GM21619 (cell line): ENCODE measurements at regions not wholly inside any gene's neighbourhood (a gene's known extent, or its start where the extent isn't known, plus 50 kb on each side); places are given as distances from the start of the nearest gene placed in this dataset.
"Not testable (repeated sequence)": the region's sequence is repeated elsewhere in the genome, so short reads cannot be mapped to it uniquely, and the experiment has no call there.

Experiments
- ATAC-seq: cut with Tn5 transposase; IDR thresholded peaks from one replicate; pipeline ENCODE4 v1.9.1; 2021; ENCODE audit not compliant: unreplicated experiment

DNA sequence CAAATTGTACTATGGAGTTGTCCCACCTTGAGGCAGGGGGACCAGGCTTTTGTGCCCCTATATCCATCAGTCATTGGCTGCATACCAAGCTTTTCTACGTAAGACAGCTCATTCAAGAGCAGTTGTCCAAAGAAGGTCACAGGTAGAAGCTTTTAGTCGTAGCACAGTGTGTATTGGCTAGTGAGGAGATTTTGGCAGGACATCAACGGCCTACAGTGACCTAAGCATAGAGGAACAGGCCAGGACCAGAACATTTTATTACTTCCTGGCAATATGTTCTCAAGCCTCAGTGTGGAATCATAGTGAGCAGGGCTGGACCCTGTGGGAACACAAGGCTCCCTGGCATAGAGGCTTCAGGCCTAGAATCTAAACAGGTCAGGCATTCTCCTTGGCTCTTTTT is 105.4 kb upstream of the ANKRD28 start:
- no peak for ATAC-seq

DNA sequence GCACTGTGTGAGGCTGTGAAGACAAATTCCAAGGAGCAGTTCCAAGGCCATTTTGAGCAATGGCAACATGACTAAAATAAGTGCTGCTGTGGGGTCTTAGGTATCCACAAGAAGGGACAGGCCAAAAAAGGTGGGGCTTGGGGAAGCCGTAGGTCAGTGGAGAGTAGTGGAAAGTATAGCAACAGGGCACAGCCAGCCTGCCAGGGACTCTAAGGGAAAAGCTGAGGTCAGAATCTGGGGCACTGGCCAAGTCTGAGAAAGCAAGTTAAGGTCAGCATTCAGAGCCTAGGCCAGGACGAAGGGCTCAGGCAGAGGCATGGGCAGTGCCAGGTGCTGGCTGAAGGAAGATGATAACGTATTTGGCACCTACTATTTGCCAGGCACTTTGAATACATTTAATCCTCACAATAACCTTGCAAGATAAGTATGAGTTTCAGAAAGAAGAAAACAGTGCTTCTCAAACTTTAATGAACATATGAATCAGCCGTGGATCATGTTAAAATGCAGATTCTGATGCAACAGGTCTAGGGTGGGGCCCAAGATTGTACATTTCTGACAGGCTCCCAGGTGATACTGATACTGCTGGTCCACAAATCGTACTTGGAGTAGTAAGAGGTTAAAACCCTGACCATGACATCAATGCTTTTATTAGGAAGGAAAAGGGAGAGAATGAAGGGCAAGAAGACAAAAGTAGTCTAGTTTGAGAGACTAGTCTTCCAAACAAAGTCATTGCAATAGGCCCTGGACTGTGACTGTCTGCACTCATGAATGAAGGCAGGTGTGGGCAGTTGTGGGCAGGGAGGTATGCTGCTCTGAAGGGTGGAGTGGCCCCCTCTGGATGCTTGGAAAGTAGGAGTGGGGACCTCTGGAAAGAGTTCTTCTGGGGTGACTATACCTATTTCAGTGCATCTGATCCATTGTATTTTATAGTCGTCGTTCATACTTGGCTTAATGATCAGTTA is 106.3 kb upstream of the ANKRD28 start:
- no peak for ATAC-seq

DNA sequence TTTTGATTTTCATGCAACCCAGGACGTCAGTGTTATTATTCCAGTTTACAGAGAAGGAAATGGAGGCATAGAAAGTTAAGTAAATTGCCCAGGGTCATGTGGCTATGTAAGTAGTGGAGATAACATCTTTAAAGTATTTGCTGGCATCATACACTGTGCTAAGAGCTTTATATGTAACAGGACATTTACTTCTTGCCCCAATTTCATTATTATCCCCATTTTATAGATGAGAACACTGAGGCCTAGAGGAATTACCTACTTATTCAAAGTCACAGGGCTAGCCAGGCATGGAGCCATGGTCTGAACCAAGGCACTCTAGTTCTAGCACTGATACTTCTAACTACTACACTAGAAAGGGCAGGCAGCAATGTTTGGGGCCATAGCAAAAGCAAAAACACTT is 107.3 kb upstream of the ANKRD28 start:
- no peak for ATAC-seq

DNA sequence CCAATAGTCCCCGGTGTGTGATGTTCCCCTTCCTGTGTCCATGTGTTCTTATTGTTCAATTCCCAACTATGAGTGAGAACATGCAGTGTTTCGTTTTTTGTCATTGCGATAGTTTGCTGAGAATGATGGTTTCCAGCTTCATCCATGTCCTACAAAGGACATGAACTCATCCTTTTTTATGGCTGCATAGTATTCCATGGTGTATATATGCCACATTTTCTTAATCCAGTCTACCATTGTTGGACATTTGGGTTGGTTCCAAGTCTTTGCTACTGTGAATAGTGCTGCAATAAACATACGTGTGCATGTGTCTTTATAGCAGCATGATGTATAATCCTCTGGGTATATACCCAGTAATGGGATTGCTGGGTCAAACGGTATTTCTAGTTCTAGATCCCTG is 109.6 kb upstream of the ANKRD28 start:
- not testable (repeated sequence) for ATAC-seq

DNA sequence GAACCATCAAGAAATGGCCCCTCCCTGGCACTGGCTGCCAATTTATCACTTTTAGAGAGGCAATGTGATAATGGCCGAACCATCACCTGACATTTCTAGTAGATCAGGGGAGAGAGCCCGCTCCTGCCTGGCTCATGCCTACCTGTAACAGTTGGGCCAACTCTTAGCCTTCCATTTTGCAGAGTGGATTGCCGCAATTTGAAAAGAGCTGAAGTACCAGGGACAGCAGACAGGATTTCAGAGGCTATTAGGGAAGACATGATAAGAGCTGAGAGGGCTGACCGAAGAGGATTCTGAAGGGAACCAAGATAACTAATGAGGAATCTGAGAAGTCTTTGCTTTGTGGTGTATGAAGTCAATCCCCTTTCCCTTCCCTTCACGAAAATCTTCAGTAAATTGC is 121.2 kb upstream of the ANKRD28 start:
- ATAC-seq, result no peak

DNA sequence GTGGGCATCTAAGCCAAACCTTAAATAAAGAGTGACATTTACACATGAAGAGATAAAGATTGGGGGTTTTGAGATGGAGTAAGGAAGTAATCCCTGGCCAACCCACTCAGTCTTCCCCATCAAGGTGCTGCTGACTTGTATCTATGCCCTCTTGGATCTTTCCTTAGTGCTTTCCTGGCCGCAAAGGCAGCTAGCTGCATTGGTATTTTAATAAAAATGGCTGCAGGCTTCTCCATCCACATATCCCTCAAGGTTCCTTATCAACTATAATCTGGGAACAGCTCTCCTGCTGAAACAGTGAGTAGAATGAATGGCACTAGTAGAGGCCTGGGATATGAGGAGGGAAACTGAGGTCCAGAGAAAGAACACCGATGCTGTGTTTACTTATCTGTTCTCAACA is 122.2 kb upstream of the ANKRD28 start:
- no peak for ATAC-seq

DNA sequence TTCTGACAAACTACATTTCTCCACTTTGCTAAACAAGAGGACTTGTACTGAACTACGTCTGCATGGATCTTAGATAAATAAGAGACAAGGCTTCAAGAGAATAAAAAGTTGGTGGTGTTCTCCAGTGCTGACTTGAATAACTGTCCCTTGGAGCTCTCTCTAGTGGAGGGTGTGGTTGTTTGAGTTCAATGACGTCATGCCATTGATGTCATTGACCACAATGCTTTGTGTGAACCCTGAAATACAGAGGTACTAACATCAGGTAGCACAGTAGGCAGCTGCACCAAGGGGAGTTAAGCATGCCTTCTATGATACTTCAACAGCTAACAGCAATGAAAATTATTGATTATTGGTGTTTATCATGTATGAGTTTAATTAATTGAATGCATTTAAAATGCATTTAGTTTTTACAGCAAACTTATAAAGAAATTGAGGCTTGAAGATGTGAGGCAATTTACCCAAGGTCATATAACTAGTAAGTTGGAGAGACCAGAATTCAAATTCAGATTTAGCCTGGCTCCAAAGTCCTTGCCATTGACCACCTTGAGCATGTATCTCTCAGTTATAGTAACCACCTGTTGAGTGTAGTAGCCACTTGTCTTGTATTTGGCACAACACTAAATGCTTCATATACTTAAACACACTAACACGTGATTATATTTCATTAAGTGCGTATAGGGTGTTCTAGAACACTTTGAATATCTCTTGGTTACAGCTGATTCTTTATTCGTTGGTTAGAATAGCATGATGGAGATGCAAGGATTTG is 126.0 kb upstream of the ANKRD28 start:
- ATAC-seq, result no peak

DNA sequence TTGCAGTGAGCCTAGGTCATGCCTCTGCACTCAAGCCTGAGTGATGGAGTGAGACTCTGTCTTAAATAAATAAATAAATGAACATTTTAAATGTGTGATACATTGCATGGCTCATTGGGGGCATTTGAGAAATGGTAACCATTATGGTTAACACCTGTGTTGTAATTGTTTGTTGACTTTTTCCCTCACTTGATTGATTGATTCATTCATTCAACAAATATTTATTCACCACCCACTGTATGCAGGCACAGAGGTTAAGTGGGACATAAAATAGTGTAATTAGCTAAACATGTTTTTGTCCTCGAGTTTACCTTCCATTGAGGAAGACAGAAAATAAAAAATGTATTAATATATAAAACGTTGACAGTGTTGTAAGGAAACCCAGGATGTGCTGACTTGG is 127.1 kb upstream of the ANKRD28 start:
- ATAC-seq, result no peak

DNA sequence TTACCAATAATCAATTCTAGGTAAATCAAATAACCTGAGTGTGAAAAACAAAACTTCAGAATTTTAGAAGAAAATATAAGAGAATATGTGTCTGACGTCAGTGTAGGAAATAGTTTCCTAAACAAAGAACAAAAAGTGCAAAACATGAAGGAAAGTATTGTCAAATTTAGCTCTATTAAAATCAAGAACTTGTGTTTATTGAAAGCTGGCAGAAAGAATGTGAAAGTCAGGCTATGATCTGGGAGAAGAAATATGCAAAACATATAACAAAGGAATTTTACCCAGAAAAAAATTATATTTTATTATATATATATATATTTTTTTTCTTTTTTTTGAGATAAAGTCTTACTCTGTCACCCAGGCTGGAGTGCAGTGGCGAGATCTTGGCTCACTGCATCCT is 129.1 kb upstream of the ANKRD28 start:
- no peak for ATAC-seq

DNA sequence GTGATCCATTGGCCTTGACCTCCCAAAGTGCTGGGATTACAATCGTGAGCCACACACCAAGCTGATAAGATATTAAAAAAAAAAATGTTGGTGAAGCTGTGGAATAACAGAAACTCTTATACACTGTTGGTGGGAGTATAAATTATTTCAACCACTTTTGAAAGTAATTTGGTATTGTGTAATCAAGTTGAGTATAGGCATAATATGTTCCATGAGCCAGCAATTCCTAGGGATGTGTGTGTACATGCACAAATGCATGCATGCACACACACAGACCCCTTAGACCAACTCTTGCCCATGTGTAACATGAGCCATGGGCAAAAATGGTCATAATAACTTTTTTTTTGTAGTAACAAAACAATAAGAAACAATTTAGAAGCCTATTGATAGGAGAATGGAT is 130.2 kb upstream of the ANKRD28 start:
- no peak for ATAC-seq

DNA sequence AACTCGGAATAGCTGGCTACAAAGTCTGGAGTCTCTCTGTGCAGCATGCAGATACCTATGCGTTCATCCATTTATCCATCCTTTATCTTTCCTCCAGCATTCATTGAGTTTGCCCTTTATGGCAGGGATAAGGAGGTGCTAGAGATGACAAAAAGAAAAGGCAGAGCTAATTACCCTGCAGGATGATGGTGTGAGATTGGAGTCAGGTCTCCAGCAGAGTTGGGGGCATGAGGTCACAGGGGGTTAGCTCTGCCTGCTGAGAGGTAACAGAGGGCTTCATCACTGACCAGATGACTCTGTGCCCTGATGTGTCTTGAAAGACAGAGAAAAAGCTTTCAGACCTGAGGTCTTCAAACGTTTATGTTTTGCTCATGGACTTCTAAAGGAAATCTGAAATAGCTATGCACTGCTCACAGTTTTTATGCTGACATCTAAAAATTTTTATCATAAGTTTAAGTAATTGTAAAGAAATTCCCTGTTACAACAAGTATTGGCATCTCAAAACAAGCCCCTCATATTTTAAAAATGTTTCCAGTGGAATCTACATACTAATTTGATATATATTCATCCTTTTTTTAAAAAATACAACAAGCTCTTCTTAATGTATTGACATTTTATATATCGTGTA is 132.3 kb upstream of the ANKRD28 start:
- no peak for ATAC-seq

DNA sequence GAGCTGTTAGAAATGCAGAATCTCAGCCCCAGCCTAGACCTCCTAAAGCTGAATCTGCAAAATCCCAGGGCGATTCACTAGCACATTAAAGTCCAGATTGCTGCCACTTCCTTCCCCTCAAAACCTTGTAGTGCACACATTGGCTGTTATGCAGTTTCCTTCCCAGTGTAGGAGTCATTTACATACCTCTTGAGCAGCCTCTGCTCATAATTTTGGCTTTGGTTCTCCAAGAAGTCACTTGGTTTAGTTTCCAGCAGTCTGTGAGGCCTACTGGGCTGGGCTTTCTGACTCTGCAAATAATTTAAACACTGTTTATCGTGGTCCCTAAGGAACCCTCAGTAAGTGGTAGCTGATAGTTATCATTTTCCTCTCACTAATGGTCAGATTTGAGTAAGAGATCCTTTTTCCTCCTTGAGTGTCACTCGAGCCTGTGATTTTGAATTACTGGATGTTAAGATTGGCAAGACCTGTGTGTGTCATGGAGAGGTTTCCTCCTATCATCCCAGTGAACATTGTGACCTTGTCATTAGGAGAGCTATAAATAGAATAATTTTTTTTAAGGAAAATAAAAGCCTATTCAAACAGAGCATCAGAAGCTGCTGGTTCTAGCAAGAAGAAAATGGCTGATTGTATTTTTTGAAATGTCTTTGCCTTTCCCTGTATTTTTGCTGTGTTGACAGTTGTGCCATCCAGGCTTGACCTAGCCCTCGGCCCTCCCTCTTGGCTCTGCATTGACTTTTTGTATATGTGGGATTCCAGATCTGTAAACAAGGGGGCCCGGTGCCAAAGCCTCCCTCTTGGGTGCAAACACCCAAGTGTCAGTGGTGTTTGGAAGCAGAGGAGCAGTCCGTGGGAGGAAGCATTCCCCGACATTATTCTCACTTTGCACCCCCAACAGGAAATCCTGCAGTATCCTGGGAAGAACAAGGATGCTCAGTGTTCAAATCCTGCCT is 134.8 kb upstream of the ANKRD28 start:
- no peak for ATAC-seq

DNA sequence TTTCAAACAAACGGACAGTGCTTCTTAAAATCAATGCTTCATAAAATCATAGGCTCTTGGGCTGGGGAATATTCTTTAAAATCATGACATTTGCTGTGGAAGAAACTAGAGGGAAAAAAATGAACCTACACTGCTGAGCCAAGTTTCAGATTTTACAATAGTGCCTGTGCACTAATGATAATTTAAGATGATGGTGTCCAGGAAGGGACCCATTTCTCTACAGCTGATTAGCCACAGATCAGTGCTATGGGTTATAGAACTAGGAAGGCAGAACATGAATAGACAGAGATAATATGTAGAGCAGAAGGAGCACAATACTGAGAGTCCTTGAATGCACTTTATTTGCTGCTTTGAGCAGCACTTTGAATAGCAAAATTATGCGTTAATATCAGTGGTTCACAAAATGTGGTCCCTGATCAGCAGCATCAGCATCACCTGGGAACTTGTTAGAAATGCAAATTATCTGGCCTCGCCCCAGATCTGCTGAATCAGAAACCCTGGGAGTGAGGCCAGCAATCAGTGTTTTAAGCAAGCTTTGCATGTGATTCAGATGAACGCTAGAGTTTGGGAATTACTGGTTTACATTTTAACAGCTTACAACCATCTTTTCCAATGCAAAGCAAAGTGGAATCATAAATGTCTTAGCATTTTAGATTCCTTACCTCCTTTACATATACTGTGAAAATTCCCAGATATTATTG is 135.8 kb upstream of the ANKRD28 start:
- ATAC-seq, result no peak

DNA sequence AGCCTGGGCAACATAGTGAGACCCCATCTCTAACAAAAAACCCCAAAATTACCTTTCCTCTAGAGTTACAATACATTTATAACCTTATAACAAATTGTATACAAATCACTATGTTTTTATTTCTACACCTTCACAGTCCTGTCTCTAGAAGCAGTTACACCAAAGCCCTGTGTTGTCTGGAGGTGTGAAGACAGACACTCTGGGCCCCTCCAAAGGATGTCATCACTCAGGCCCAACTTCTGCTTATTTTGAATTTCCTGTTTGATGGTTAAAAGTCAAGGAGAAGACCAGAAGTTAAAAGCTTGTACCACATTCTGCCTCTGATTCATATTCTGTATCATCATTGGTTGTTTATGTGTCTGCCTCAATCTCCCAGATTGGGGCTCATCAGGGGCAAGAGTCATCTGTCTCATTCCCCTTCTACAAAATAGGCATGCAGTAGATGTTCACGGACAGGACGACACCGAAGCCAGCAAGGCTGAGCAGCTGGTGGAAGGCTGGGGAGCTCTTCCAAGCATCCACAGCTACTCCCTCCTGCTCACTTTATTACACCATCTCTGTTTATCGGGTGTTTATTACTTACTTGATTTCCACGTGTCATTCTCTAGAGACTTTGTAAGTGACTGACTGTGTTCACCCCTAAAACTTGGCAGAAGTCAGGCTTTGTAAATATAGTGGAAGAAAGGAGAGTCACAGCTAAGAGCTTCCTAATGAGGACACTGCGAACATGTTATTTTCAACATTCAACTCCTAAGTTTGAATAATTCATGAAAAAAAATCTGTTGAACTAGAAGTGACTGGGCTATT is 136.8 kb upstream of the ANKRD28 start:
- no peak for ATAC-seq

DNA sequence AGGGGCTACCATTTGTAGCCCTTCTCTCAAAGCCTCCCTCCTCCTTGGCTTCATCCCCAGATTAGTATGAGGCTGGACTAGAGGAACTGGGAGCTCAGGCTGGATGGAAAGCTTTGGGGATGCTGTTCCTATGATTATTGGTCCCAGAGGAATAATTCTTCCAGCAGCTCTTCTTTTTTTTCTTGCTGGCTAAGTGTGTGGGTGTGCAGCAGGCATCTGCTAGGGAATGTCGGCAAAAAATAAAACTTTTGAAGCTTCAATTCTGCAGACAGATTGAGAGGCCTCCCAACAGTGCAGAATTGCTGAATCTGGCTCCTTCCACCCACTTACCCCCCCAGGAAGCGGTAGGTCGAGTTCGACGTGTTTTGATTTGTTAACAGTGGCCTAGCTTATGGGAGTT is 138.5 kb upstream of the ANKRD28 start:
- ATAC-seq, result no peak

DNA sequence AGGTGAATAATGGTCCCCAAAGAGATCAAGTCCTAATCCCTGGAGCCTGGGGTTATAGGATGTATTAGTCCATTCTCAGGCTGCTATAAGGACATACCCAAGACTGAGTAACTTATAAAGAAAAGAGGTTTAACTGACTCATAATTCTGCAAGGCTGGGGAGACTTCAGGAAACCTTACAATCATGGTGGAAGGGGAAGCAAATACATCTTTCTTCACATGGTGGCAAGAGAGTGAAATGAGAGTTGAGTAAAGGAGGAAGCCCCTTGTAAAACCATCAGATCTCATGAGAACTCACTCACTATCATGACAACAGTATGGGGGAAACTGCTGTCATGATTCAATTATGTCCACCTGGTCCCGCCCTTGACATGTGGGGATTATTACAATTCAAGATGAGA is 142.9 kb upstream of the ANKRD28 start:
- no peak for ATAC-seq

DNA sequence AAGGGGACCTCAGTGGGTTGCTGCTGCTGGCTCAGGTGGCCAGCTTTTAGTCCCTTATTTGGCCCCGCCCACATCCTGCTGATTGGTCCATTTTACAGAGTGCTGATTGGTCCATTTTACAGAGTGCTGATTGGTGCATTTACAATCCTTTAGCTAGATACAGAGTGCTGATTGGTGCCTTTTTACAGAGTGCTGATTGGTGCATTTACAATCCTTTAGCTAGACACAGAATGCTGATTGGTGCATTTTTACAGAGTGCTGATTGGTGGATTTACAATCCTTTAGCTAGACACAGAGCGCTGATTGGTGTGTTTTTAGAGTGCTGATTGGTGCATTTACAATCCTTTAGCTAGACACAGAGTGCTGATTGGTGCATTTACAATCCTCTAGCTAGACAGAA is 143.7 kb upstream of the ANKRD28 start:
- ATAC-seq, result not testable (repeated sequence)

DNA sequence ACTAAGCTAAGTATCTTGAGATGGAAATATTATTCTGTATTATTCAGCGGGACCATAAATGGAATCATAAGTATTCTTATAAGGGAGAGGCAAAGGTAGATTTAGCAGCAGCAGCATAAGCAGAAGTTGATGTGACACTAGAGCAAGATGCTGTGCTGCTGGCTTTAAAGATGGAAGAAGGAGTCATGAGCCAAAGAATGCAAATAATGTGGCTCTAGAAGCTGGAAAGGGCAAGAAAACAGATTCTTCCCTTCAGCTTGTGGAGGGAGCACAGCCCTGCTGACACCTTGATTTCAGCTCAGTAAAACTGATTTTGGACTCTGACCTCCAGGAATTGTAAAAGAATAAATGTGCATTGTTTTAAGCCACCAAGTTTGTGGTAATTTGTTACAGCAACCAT is 144.2 kb upstream of the ANKRD28 start:
- no peak for ATAC-seq

DNA sequence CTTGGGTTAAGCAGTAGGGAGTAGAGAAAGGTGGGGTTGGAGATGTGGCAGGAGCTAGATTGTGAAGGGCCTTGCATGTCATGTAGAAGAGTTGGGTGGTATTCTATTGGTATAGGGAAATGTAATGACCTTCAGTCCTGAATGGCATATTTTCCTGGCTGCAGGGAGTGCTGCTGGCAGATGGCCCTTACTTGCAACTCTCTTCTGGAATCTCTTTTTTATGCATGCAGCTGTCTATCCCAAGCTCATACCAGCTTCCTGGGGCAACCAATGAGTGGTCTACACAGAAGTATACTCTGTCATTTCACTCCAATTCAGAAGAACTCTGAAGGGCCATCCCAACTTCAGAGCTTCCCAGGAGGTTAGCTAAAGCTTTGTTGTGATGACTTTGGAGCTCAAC is 144.7 kb upstream of the ANKRD28 start:
- no peak for ATAC-seq
